GM19023 (cell line): ENCODE measurements at regions not wholly inside any gene's neighbourhood (a gene's known extent, or its start where the extent isn't known, plus 50 kb on each side); places are given as distances from the start of the nearest gene placed in this dataset.
A peak's percentile ranks its signal among the peaks of the same experiment; 100 is the strongest.

Experiments
- ATAC-seq: cut with Tn5 transposase; IDR thresholded peaks from one replicate; pipeline ENCODE4 v1.9.1; 2021; ENCODE audit warnings: mild to moderate bottlenecking, moderate library complexity; ENCODE audit not compliant: unreplicated experiment

GRCh38 chr1:194331758-194332157, 1145.3 kb upstream of the B3GALT2 start:
- ATAC-seq: no peak

GRCh38 chr1:194322751-194323150, 1136.3 kb upstream of the B3GALT2 start:
- ATAC-seq: no peak

GRCh38 chr1:194318790-194319280, 1132.4 kb upstream of the B3GALT2 start:
- no peak for ATAC-seq

GRCh38 chr1:194309697-194310096, 1123.3 kb upstream of the B3GALT2 start:
- ATAC-seq: no peak

- no peak for ATAC-seq
Measured at GRCh38 chr1:194309269-194309668, 1122.9 kb upstream of the B3GALT2 start.

- no peak for ATAC-seq
Measured at GRCh38 chr1:194300776-194301175, 1114.4 kb upstream of the B3GALT2 start.

- ATAC-seq: no peak
Measured at GRCh38 chr1:194300340-194300739, 1113.9 kb upstream of the B3GALT2 start.

- ATAC-seq: no peak
Measured at GRCh38 chr1:194298007-194298598, 1111.7 kb upstream of the B3GALT2 start.

GRCh38 chr1:194297094-194297493, 1110.7 kb upstream of the B3GALT2 start:
- ATAC-seq: no peak

GRCh38 chr1:194296201-194296600, 1109.8 kb upstream of the B3GALT2 start:
- ATAC-seq: no peak

- peak; percentile 82 for ATAC-seq
Measured at GRCh38 chr1:194295685-194296084, 1109.3 kb upstream of the B3GALT2 start.

GRCh38 chr1:194293851-194294405, 1107.5 kb upstream of the B3GALT2 start:
- no peak for ATAC-seq

GRCh38 chr1:194292966-194293365, 1106.6 kb upstream of the B3GALT2 start:
- no peak for ATAC-seq

- ATAC-seq: peak; percentile 96
Measured at GRCh38 chr1:194289569-194290266, 1103.3 kb upstream of the B3GALT2 start.

- no peak for ATAC-seq
Measured at GRCh38 chr1:194288238-194288637, 1101.8 kb upstream of the B3GALT2 start.

GRCh38 chr1:194281376-194281775, 1095.0 kb upstream of the B3GALT2 start:
- no peak for ATAC-seq

- no peak for ATAC-seq
Measured at GRCh38 chr1:194280463-194280862, 1094.0 kb upstream of the B3GALT2 start.

GRCh38 chr1:194279975-194280374, 1093.6 kb upstream of the B3GALT2 start:
- peak; percentile 61 for ATAC-seq

- peak; percentile 61 for ATAC-seq
Measured at GRCh38 chr1:194277927-194278326, 1091.5 kb upstream of the B3GALT2 start.

GRCh38 chr1:194273660-194274059, 1087.2 kb upstream of the B3GALT2 start:
- ATAC-seq: no peak

- ATAC-seq: no peak
Measured at GRCh38 chr1:194268839-194269238, 1082.4 kb upstream of the B3GALT2 start.

GRCh38 chr1:194267021-194267420, 1080.6 kb upstream of the B3GALT2 start:
- no peak for ATAC-seq
